ENCODE measurements at regions not wholly inside any gene's neighbourhood (a gene's known extent, or its start where the extent isn't known, plus 50 kb on each side); places are given as distances from the start of the nearest gene placed in this dataset.

DNA sequence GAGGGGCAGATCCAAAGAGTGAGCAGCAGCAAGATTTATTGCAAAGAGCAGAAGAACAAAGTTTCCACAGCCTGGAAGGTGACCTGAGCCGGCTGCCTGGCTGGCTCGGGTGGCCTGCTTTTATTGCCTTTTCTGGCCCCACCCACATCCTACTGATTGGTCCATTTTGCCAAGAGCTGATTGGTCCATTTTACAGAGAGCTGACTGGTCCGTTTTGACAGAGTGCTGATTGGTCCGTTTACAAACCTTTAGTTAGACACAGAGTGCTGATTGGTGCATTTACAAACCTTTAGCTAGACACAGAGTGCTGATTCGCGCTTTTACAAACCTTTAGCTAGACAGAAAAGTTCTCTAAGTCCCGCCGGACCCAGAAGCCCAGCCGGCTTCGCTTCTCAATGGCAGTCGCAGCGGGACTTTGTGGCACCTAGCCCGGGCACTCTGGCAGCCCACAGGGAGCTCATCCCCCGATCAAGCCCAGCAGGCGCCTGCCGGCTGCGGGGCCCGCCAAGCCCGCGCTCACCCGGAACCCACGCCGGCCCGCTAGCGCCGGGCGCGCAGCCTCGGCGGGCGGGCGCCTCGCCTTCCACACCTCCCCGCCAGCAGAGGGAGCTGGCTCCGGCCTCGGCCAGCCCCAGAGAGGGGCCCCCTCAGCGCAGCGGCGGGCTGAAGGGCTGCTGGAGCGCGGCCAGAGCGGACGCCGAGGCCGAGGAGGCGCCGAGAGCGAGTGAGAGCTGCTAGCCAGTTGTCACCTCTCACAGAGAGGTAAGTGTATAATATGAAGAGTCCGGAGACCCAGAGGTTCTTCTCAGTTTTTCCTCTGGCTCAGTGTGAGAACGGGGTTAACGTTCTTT lies 339.2 kb downstream of the CHL1 start:
- no peaks in the 10 kb centered on the region for H3K9me2 ChIP-seq (replicated peaks; ENCODE audit: low read depth, low read length)
- no peaks in the 10 kb centered on the region for H3F3A ChIP-seq (ENCODE audit: low read depth)
- H3K4me2 ChIP-seq (ENCODE audit: low read depth, low read length, poor library complexity, severe bottlenecking), result no peak overlapping the region
- H3K36me3 ChIP-seq (ENCODE audit: insufficient read depth, low read length), result no peaks in the 10 kb centered on the region
- H3K9ac ChIP-seq (ENCODE audit: low read depth, low read length, poor library complexity, severe bottlenecking), result no peak overlapping the region
- no peaks in the 10 kb centered on the region for H3K79me2 ChIP-seq (ENCODE audit: insufficient read depth, low read length)
- H4K20me1 ChIP-seq (ENCODE audit: insufficient read depth, low read length, poor library complexity, severe bottlenecking), result no peaks in the 10 kb centered on the region
- TF ChIP-seq, protein P1, sequence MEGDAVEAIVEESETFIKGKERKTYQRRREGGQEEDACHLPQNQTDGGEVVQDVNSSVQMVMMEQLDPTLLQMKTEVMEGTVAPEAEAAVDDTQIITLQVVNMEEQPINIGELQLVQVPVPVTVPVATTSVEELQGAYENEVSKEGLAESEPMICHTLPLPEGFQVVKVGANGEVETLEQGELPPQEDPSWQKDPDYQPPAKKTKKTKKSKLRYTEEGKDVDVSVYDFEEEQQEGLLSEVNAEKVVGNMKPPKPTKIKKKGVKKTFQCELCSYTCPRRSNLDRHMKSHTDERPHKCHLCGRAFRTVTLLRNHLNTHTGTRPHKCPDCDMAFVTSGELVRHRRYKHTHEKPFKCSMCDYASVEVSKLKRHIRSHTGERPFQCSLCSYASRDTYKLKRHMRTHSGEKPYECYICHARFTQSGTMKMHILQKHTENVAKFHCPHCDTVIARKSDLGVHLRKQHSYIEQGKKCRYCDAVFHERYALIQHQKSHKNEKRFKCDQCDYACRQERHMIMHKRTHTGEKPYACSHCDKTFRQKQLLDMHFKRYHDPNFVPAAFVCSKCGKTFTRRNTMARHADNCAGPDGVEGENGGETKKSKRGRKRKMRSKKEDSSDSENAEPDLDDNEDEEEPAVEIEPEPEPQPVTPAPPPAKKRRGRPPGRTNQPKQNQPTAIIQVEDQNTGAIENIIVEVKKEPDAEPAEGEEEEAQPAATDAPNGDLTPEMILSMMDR (conservative IDR thresholded peaks at IDR 0.05; ENCODE audit: low read length), result no peak
- no peak for TF ChIP-seq EZH2phosphoT487 (IDR thresholded peaks at IDR 0.05; ENCODE audit: borderline replicate concordance)
- H3K4me1 ChIP-seq (ENCODE audit: insufficient read depth, low read length, poor library complexity, severe bottlenecking), result no peaks in the 10 kb centered on the region
- H3K27me3 ChIP-seq (ENCODE audit: insufficient read depth, low read length, poor library complexity, severe bottlenecking), result no peaks in the 10 kb centered on the region
- H2AFZ ChIP-seq (ENCODE audit: low read length), result no peak overlapping the region
- H3K9me3 ChIP-seq (ENCODE audit: insufficient read depth, low read depth, low read length), result peaks cover 27% of the 10 kb centered on the region; the same call in 1 of the 2 replicates
- H3K4me3 ChIP-seq (ENCODE audit: low read length, poor library complexity, severe bottlenecking), result no peak overlapping the region

DNA sequence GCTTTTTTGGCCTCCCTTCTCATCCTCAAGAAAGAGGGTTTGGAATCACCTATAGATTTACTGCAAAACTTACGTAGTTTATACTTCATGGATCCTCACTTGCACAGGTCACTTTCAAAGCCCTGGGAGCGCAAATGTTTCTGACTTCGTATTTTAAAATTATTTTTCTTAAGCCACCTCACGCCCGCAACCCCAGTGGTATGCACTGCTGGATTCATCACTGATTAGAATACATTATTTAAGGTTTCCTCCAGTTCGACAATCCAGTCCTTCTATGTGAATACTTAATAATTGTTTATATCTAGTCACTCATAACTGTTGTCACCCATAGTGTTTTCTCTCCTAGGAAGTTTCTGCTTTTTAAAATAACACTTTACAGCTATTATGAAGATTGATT lies 339.9 kb downstream of the CHL1 start:
- Histone ChIP-seq H3K9ac (ENCODE audit: low read depth, low read length, poor library complexity, severe bottlenecking) (no peak overlapping the region), H3K9me3 (ENCODE audit: insufficient read depth, low read depth, low read length) (peaks cover 24% of the 10 kb centered on the region; the same call in 1 of the 2 replicates)
- TF ChIP-seq, protein P1 (conservative IDR thresholded peaks at IDR 0.05; ENCODE audit: low read length), result no peak
- TF ChIP-seq EZH2phosphoT487 (IDR thresholded peaks at IDR 0.05; ENCODE audit: borderline replicate concordance), result no peak

DNA sequence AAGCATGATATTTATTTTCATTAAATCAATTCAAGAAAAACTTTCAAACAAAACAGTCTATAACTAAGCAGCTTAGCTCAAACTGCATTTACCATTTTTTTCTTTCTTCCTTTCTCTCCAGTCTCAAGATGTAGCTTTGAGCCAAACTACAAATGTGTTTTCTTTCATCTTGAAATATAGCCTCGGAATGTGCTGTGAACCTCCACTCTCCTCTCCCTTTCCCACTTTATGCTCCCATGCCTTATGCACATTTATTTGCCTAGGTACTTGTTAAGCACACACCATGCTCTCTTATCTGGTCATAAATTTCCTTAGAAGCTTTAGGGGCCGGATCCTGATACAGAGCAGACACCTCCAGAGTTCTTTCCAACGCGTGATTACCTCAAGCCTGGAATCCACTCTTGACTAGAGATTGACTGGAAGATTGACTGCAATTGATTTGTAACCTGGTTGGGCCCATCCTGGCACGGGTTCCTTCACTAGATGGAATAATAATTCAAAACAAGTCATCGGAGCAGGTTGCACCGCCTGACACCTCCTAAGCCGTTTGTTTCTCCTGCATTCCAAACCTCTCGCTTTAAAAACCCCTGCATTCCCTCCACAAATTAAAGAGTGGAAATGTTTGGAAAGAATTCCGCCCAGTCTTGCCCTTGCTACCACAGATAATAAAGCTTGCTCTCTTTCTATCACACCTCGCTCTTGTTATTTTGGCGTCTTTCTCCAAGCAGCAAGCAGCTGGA lies 344.7 kb downstream of the CHL1 start:
- H3F3A ChIP-seq (ENCODE audit: low read depth), result no peaks in the 10 kb centered on the region
- no peak overlapping the region for H2AFZ ChIP-seq (ENCODE audit: low read length)
- no peaks in the 10 kb centered on the region for H3K4me1 ChIP-seq (ENCODE audit: insufficient read depth, low read length, poor library complexity, severe bottlenecking)

More for the DNA sequence above, 339.9 kb downstream of the CHL1 start:
- no peaks in the 10 kb centered on the region for H3F3A ChIP-seq (ENCODE audit: low read depth)
- H3K4me3 ChIP-seq (ENCODE audit: low read length, poor library complexity, severe bottlenecking), result no peak overlapping the region
- no peak overlapping the region for H3K4me2 ChIP-seq (ENCODE audit: low read depth, low read length, poor library complexity, severe bottlenecking)
- H3K36me3 ChIP-seq (ENCODE audit: insufficient read depth, low read length), result no peaks in the 10 kb centered on the region
- no peaks in the 10 kb centered on the region for H4K20me1 ChIP-seq (ENCODE audit: insufficient read depth, low read length, poor library complexity, severe bottlenecking)
- H3K4me1 ChIP-seq (ENCODE audit: insufficient read depth, low read length, poor library complexity, severe bottlenecking), result no peaks in the 10 kb centered on the region
- no peaks in the 10 kb centered on the region for H3K9me2 ChIP-seq (replicated peaks; ENCODE audit: low read depth, low read length)
- H3K27me3 ChIP-seq (ENCODE audit: insufficient read depth, low read length, poor library complexity, severe bottlenecking), result no peaks in the 10 kb centered on the region
- H2AFZ ChIP-seq (ENCODE audit: low read length), result no peak overlapping the region
- H3K79me2 ChIP-seq (ENCODE audit: insufficient read depth, low read length), result no peaks in the 10 kb centered on the region

More for the DNA sequence above, 344.7 kb downstream of the CHL1 start:
- Histone ChIP-seq H3K9me2 (replicated peaks; ENCODE audit: low read depth, low read length) (no peaks in the 10 kb centered on the region), H3K4me2 (ENCODE audit: low read depth, low read length, poor library complexity, severe bottlenecking) (no peak overlapping the region), H3K9ac (ENCODE audit: low read depth, low read length, poor library complexity, severe bottlenecking) (no peak overlapping the region), H3K4me3 (ENCODE audit: low read length, poor library complexity, severe bottlenecking) (no peak overlapping the region), H3K9me3 (ENCODE audit: insufficient read depth, low read depth, low read length) (peaks cover 14% of the 10 kb centered on the region; the same call in 1 of the 2 replicates), H4K20me1 (ENCODE audit: insufficient read depth, low read length, poor library complexity, severe bottlenecking) (no peaks in the 10 kb centered on the region), H3K36me3 (ENCODE audit: insufficient read depth, low read length) (no peaks in the 10 kb centered on the region), H3K27me3 (ENCODE audit: insufficient read depth, low read length, poor library complexity, severe bottlenecking) (no peaks in the 10 kb centered on the region), H3K79me2 (ENCODE audit: insufficient read depth, low read length) (no peaks in the 10 kb centered on the region)
- no peak for TF ChIP-seq EZH2phosphoT487 (IDR thresholded peaks at IDR 0.05; ENCODE audit: borderline replicate concordance)
- TF ChIP-seq, protein P1 (conservative IDR thresholded peaks at IDR 0.05; ENCODE audit: low read length), result no peak

Measured in Loucy (cell line).